ENCODE measurements at regions not wholly inside any gene's neighbourhood (a gene's known extent, or its start where the extent isn't known, plus 50 kb on each side); places are given as distances from the start of the nearest gene placed in this dataset.
A peak's percentile ranks its signal among the peaks of the same experiment; 100 is the strongest.
"Not testable (repeated sequence)": the region's sequence is repeated elsewhere in the genome, so short reads cannot be mapped to it uniquely, and the experiment has no call there.

- H3K36me3 Mint-ChIP-seq = no peaks in the 10 kb centered on the region
These were observed 446.0 kb downstream of the EFNB2 start for GRCh38 chr13:106089261-106089980.

GRCh38 chr13:106088085-106088484 is 447.4 kb downstream of the EFNB2 start:
- DNase-seq (no peak), ATAC-seq (replicated peaks) (no peak)
- Mint-ChIP-seq H3K27me3 (no peaks in the 10 kb centered on the region), H3K9me3 (no peaks in the 10 kb centered on the region), H3K27ac (no peak overlapping the region), H3K4me3 (no peak overlapping the region), H3K4me1 (no peaks in the 10 kb centered on the region), H3K36me3 (no peaks in the 10 kb centered on the region)

More at GRCh38 chr13:106089261-106089980, 446.0 kb downstream of the EFNB2 start:
- Mint-ChIP-seq H3K27me3 (no peaks in the 10 kb centered on the region), H3K4me1 (no peaks in the 10 kb centered on the region), H3K27ac (no peak overlapping the region), H3K9me3 (no peaks in the 10 kb centered on the region), H3K4me3 (no peak overlapping the region)
- ATAC-seq (replicated peaks) (no peak), DNase-seq (no peak)

DNA sequence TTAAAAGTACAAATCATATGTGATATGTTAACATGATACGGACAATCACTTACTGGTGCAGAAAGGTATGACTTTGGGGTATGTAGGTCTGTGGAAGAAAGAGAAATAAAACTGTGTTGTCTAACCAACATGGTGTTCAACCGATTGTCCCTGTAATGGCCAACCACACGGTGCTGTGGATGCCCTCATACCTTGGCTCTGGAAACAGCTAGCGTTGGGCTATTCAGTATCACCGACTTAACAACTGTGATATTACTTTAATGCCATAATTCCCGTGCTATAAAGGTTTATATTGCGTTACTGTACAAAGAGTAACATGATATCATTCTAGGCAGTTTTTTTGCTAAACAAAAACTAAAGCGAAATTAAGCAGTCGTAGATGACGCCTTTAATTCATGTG is 448.3 kb downstream of the EFNB2 start:
- H3K36me3 Mint-ChIP-seq = no peaks in the 10 kb centered on the region
- ATAC-seq (replicated peaks) (no peak), DNase-seq (no peak)
- H3K4me1 Mint-ChIP-seq = no peaks in the 10 kb centered on the region
- no peak overlapping the region for H3K4me3 Mint-ChIP-seq
- H3K27ac Mint-ChIP-seq = no peak overlapping the region
- H3K9me3 Mint-ChIP-seq = no peaks in the 10 kb centered on the region
- H3K27me3 Mint-ChIP-seq = no peaks in the 10 kb centered on the region

DNA sequence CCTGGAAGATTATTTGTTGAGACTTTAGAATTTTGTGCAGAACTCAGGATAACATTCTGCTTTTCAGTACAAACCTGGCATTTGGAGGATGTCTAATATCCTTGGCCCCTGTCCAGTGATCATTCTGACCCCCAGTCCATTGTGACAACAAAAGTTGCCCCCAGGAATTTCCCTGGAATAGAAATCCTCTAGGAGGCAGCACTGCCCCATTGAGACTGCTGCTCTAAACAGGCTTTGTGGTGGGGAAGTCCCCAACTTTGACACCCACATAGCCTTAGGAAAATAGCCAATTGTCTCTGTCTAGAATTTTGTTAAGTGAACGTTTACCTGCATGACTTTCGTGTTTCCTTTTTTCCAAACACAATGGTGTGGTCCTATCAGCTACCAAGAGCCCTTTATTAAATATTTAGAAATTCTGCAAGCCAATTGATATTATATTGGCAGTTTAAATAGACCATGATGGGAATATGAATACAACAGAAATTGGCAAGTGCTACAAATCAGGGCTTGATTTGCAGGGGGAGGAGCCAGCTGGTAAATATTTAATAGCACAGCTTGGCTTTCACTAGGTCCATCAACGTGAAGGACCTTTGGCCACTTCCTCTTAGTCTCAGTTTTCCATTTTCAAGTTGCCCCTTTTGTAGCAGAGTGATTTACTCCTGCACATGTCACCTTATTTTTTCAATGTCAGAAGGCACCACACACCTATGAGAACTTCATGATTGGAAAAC is 451.7 kb downstream of the EFNB2 start:
- Mint-ChIP-seq H3K4me1 (no peaks in the 10 kb centered on the region), H3K27me3 (no peaks in the 10 kb centered on the region)
- no peak for DNase-seq

GRCh38 chr13:106081221-106081620 is 454.2 kb downstream of the EFNB2 start:
- DNase-seq; H3K27me3 Mint-ChIP-seq; H3K9me3 Mint-ChIP-seq; H3K4me3 Mint-ChIP-seq; H3K27ac Mint-ChIP-seq; H3K4me1 Mint-ChIP-seq; H3K36me3 Mint-ChIP-seq; ATAC-seq (replicated peaks): not testable (repeated sequence)

More for the DNA sequence above, 451.7 kb downstream of the EFNB2 start:
- ATAC-seq (replicated peaks) = peak; percentile 63 to 70
- Mint-ChIP-seq H3K27ac (no peak overlapping the region), H3K36me3 (no peaks in the 10 kb centered on the region), H3K4me3 (no peak overlapping the region), H3K9me3 (peaks cover 1 to 3% of the 10 kb centered on the region in 2 donors)

DNA sequence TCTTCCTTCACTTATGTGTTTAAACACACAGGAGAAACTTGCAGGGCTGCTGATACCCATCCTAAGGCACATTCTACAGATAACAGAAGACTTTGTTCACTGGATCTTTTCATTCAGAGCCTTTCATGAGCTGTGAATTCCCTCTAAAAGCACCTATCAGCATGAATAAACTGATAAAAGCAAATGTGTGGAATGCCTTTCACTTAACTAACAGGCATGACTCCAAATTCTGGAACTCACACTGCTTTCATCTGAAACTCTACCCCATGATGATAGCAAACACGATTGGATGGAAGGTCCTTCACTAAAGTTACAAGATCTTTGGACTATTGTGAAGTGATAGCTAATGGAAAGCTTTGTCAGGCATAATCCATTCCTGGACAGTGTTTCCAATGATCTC is 457.3 kb downstream of the EFNB2 start:
- no peaks in the 10 kb centered on the region for H3K4me1 Mint-ChIP-seq

GRCh38 chr13:106077017-106077416 is 458.4 kb downstream of the EFNB2 start:
- no peaks in the 10 kb centered on the region for H3K36me3 Mint-ChIP-seq
- DNase-seq (no peak), ATAC-seq (replicated peaks) (no peak)
- H3K27ac Mint-ChIP-seq = no peak overlapping the region
- H3K4me3 Mint-ChIP-seq = no peak overlapping the region
- peaks cover 1 to 3% of the 10 kb centered on the region in 2 donors for H3K9me3 Mint-ChIP-seq
- no peaks in the 10 kb centered on the region for H3K4me1 Mint-ChIP-seq
- no peaks in the 10 kb centered on the region for H3K27me3 Mint-ChIP-seq

More for the DNA sequence above, 457.3 kb downstream of the EFNB2 start:
- no peaks in the 10 kb centered on the region for H3K36me3 Mint-ChIP-seq
- DNase-seq (no peak), ATAC-seq (replicated peaks) (no peak)
- H3K27ac Mint-ChIP-seq = no peak overlapping the region
- H3K9me3 Mint-ChIP-seq = peaks cover 1 to 3% of the 10 kb centered on the region in 2 donors
- no peak overlapping the region for H3K4me3 Mint-ChIP-seq
- no peaks in the 10 kb centered on the region for H3K27me3 Mint-ChIP-seq

GRCh38 chr13:106072014-106072413 is 463.4 kb downstream of the EFNB2 start:
- Mint-ChIP-seq H3K27ac (no peak overlapping the region), H3K4me1 (no peaks in the 10 kb centered on the region), H3K4me3 (no peak overlapping the region), H3K36me3 (no peaks in the 10 kb centered on the region), H3K9me3 (no peaks in the 10 kb centered on the region), H3K27me3 (no peaks in the 10 kb centered on the region)
- ATAC-seq (replicated peaks) (no peak), DNase-seq (no peak)

GRCh38 chr13:106063591-106064313 is 471.7 kb downstream of the EFNB2 start:
- no peaks in the 10 kb centered on the region for H3K4me1 Mint-ChIP-seq
- H3K4me3 Mint-ChIP-seq = no peak overlapping the region
- no peaks in the 10 kb centered on the region for H3K27me3 Mint-ChIP-seq
- H3K9me3 Mint-ChIP-seq = no peaks in the 10 kb centered on the region
- H3K36me3 Mint-ChIP-seq = no peaks in the 10 kb centered on the region
- ATAC-seq (replicated peaks) = no peak
- no peak overlapping the region for H3K27ac Mint-ChIP-seq
- DNase-seq = no peak

- DNase-seq (no peak), ATAC-seq (replicated peaks) (no peak)
- Mint-ChIP-seq H3K27ac (no peak overlapping the region), H3K4me3 (no peak overlapping the region), H3K36me3 (no peaks in the 10 kb centered on the region), H3K27me3 (no peaks in the 10 kb centered on the region), H3K4me1 (no peaks in the 10 kb centered on the region), H3K9me3 (no peaks in the 10 kb centered on the region)
These were observed 473.7 kb downstream of the EFNB2 start for GRCh38 chr13:106061781-106062180.

GRCh38 chr13:106056851-106057250 is 478.6 kb downstream of the EFNB2 start:
- H3K4me3 Mint-ChIP-seq = no peak overlapping the region
- no peak for ATAC-seq (replicated peaks)
- no peaks in the 10 kb centered on the region for H3K4me1 Mint-ChIP-seq
- H3K27me3 Mint-ChIP-seq = no peaks in the 10 kb centered on the region
- no peaks in the 10 kb centered on the region for H3K9me3 Mint-ChIP-seq
- H3K36me3 Mint-ChIP-seq = no peaks in the 10 kb centered on the region
- H3K27ac Mint-ChIP-seq = no peak overlapping the region
- DNase-seq = no peak

DNA sequence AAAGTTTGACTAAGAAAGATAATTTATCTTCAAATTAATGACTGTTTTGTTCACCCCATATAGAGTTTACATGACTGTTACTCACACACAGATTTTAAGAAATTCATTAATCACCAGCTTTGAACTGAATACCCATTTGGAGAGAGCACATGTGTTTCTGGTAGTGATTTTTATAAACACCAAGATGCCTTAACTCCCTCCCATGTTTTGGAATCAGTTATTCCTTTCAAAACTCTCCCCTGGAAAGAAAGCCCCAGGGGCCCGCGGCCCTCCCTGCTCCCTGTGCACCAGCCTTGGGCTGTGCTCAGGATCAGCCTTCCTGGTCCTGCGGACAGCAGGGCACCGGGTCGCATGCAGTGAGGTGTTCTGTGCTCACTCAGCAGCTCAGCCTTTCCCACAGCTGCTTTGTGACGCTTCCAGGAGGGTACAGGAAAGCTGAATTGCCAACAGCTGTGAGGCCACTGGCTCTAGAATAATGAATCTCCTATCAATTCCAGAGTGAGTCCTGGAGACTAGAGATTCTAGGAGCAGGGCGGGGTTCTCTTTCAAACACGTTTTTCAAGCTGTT is 483.2 kb downstream of the EFNB2 start:
- DNase-seq (no peak), ATAC-seq (replicated peaks) (no peak)
- H3K36me3 Mint-ChIP-seq = no peaks in the 10 kb centered on the region
- peaks cover 0 to 4% of the 10 kb centered on the region in 2 donors for H3K27me3 Mint-ChIP-seq
- H3K4me1 Mint-ChIP-seq = no peaks in the 10 kb centered on the region
- H3K9me3 Mint-ChIP-seq = peaks cover 0 to 4% of the 10 kb centered on the region in 2 donors
- H3K4me3 Mint-ChIP-seq = no peak overlapping the region
- H3K27ac Mint-ChIP-seq = no peak overlapping the region

DNA sequence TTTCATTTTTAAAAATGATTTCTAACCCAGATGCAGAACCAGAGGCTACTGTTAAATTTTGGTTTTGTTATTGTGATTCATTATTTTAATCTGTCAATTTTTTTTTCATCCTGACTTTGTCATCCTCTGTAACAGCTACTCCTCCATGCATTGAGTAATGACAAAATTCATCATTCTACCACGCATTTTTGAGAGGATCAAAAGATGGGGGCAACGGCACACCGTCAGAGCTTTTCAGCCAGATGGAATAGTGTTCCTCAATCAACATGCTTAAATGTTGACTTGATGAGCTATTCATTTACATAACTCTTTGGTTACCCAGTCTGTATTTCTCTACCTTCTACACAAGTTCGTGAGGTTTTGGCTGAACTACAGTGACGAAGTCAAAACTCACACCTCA is 486.3 kb downstream of the EFNB2 start:
- Mint-ChIP-seq H3K27me3 (peaks cover 0 to 4% of the 10 kb centered on the region in 2 donors), H3K36me3 (no peaks in the 10 kb centered on the region), H3K9me3 (peaks cover 0 to 4% of the 10 kb centered on the region in 2 donors), H3K4me1 (no peaks in the 10 kb centered on the region), H3K4me3 (no peak overlapping the region), H3K27ac (no peak overlapping the region)
- ATAC-seq (replicated peaks) (no peak), DNase-seq (no peak)

- no peak for ATAC-seq (replicated peaks)
- no peaks in the 10 kb centered on the region for H3K4me1 Mint-ChIP-seq
- H3K36me3 Mint-ChIP-seq = no peaks in the 10 kb centered on the region
- DNase-seq = no peak
- peaks cover 0 to 4% of the 10 kb centered on the region in 2 donors for H3K9me3 Mint-ChIP-seq
- no peak overlapping the region for H3K4me3 Mint-ChIP-seq
- H3K27ac Mint-ChIP-seq = no peak overlapping the region
- H3K27me3 Mint-ChIP-seq = peaks cover 0 to 4% of the 10 kb centered on the region in 2 donors
These were observed 487.1 kb downstream of the EFNB2 start for GRCh38 chr13:106048386-106048785.
